Right atrium auricular region (tissue), 2 donors: ENCODE measurements at regions not wholly inside any gene's neighbourhood (a gene's known extent, or its start where the extent isn't known, plus 50 kb on each side); places are given as distances from the start of the nearest gene placed in this dataset.

ENCODE experiments used
- DNase-seq: peaks from one replicate; pipeline ENCODE4 v3.0.0-alpha.2; 2019; ENCODE audit warnings: low spot score
- H3K27ac ChIP-seq, 2 donors: fragments of 200-600 bp; sonication (generic); 1 replicate in 1 of 2; 2 replicates in 1 of 2; pipeline ENCODE4 v1.5.1; 2016 to 2019
- H3K27me3 ChIP-seq, 2 donors: fragments of 200-600 bp; sonication (generic); one replicate each; pipeline versions ENCODE4 v1.5.1 to v1.6.0; 2017 to 2019
- H3K36me3 ChIP-seq: fragments of 200-600 bp; sonication (generic); one replicate; pipeline ENCODE4 v1.5.1; 2016
- H3K4me1 ChIP-seq, 2 donors: fragments of 200-600 bp; sonication (generic); one replicate each; pipeline versions ENCODE4 v1.5.1 to v1.6.0; 2017 to 2019
- H3K4me3 ChIP-seq, 2 donors: fragments of 200-600 bp; sonication (generic); 1 replicate in 1 of 2; 2 replicates in 1 of 2; pipeline ENCODE4 v1.5.1; 2017 to 2019; ENCODE audit warnings: mild to moderate bottlenecking in 1 of 2, moderate library complexity in 1 of 2
- H3K9me3 ChIP-seq, 2 donors: fragments of 200-600 bp; sonication (generic); one replicate each; pipeline ENCODE4 v1.5.1; 2019
- TF ChIP-seq, protein P1 (sequence below), 2 donors: fragments of 200-600 bp; sonication (generic); IDR thresholded peaks; one replicate each; pipeline ENCODE4 v1.5.1; 2019; ENCODE audit warnings: antibody characterized with exemption in 2 of 2

GRCh38 chr4:37763831-37764230 is 62.7 kb upstream of the PGM2 start:
- Histone ChIP-seq H3K36me3 (no peaks in the 10 kb centered on the region), H3K4me1 (peaks cover 0 to 2% of the 10 kb centered on the region in 2 donors), H3K9me3 (no peaks in the 10 kb centered on the region), H3K4me3 (no peak overlapping the region), H3K27ac (no peak overlapping the region), H3K27me3 (no peaks in the 10 kb centered on the region)
- TF ChIP-seq, protein P1, sequence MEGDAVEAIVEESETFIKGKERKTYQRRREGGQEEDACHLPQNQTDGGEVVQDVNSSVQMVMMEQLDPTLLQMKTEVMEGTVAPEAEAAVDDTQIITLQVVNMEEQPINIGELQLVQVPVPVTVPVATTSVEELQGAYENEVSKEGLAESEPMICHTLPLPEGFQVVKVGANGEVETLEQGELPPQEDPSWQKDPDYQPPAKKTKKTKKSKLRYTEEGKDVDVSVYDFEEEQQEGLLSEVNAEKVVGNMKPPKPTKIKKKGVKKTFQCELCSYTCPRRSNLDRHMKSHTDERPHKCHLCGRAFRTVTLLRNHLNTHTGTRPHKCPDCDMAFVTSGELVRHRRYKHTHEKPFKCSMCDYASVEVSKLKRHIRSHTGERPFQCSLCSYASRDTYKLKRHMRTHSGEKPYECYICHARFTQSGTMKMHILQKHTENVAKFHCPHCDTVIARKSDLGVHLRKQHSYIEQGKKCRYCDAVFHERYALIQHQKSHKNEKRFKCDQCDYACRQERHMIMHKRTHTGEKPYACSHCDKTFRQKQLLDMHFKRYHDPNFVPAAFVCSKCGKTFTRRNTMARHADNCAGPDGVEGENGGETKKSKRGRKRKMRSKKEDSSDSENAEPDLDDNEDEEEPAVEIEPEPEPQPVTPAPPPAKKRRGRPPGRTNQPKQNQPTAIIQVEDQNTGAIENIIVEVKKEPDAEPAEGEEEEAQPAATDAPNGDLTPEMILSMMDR (IDR thresholded peaks at IDR 0.05): no peak
- no peak for DNase-seq

DNA sequence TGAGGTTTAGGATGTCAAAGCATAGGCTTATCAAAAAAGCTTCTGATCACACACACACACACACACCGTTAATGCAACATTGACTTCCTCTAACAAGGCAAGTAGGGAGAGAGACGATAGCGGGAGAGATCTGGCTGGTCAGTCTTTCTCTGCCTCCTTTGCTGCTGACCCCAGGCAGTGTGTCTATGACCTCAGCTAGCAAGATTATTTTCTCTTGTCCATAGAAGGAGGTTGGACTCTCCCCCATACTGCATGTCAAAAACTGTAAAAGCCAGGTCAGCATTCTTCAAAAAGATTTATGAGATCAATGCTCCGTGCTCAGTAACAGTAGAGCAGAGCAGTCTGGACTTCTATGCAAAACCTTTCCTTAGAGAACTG is 63.5 kb upstream of the PGM2 start:
- no peaks in the 10 kb centered on the region for H3K27me3 ChIP-seq
- H3K9me3 ChIP-seq: no peaks in the 10 kb centered on the region
- no peak overlapping the region for H3K27ac ChIP-seq
- peaks cover 0 to 10% of the 10 kb centered on the region in 2 donors for H3K4me1 ChIP-seq
- TF ChIP-seq, protein P1 (IDR thresholded peaks at IDR 0.05): no peak
- no peak for DNase-seq
- H3K4me3 ChIP-seq: no peak overlapping the region
- no peaks in the 10 kb centered on the region for H3K36me3 ChIP-seq

GRCh38 chr4:37762294-37762990 is 64.0 kb upstream of the PGM2 start:
- Histone ChIP-seq H3K9me3 (no peaks in the 10 kb centered on the region), H3K27me3 (no peaks in the 10 kb centered on the region), H3K27ac (no peak overlapping the region), H3K4me1 (peaks cover 0 to 15% of the 10 kb centered on the region in 2 donors), H3K36me3 (no peaks in the 10 kb centered on the region), H3K4me3 (no peak overlapping the region)
- DNase-seq: no peak
- TF ChIP-seq, protein P1 (IDR thresholded peaks at IDR 0.05): no peak

- Histone ChIP-seq H3K4me3 (no peak overlapping the region), H3K36me3 (no peaks in the 10 kb centered on the region), H3K27me3 (no peaks in the 10 kb centered on the region), H3K9me3 (no peaks in the 10 kb centered on the region), H3K27ac (no peak overlapping the region), H3K4me1 (peaks cover 0 to 18% of the 10 kb centered on the region in 2 donors)
- DNase-seq: no peak
- TF ChIP-seq, protein P1 (IDR thresholded peaks at IDR 0.05): no peak
Observed at GRCh38 chr4:37760840-37761239, 65.6 kb upstream of the PGM2 start.

DNA sequence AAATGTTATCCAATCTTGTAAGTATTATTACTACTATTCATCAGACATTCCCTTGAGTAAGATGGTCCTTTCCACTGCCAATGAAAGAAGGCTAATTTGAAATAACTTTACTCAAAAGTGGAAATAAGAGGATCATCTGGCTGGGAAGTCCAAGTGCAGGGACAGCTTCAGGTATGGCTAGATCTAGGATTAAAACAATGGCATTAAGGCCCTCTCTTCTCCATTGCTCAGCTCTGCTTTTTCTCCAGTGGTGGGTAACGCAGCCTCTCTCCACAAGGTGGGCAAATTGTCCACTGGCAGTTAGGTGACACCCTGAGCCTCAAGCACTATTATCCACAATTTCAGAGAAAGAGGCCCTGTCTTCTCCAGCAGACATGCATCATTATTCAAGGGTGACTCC is 66.7 kb upstream of the PGM2 start:
- H3K4me3 ChIP-seq: no peak overlapping the region
- TF ChIP-seq, protein P1 (IDR thresholded peaks at IDR 0.05): no peak
- peaks cover 0 to 18% of the 10 kb centered on the region in 2 donors for H3K4me1 ChIP-seq
- no peaks in the 10 kb centered on the region for H3K9me3 ChIP-seq
- H3K27ac ChIP-seq: no peak overlapping the region
- H3K36me3 ChIP-seq: no peaks in the 10 kb centered on the region
- DNase-seq: no peak
- H3K27me3 ChIP-seq: no peaks in the 10 kb centered on the region

- TF ChIP-seq, protein P1 (IDR thresholded peaks at IDR 0.05): no peak
- H3K27ac ChIP-seq: peak overlapping the region in 1 of 2 donors; percentile 34
- H3K36me3 ChIP-seq: no peaks in the 10 kb centered on the region
- no peak overlapping the region for H3K4me3 ChIP-seq
- peak; percentile 65 for DNase-seq
- H3K27me3 ChIP-seq: no peaks in the 10 kb centered on the region
- peaks cover 0 to 18% of the 10 kb centered on the region in 2 donors for H3K4me1 ChIP-seq
- no peaks in the 10 kb centered on the region for H3K9me3 ChIP-seq
Observed at GRCh38 chr4:37758226-37758625, 68.3 kb upstream of the PGM2 start.
